ENCODE measurements at regions not wholly inside any gene's neighbourhood (a gene's known extent, or its start where the extent isn't known, plus 50 kb on each side); places are given as distances from the start of the nearest gene placed in this dataset.

DNA sequence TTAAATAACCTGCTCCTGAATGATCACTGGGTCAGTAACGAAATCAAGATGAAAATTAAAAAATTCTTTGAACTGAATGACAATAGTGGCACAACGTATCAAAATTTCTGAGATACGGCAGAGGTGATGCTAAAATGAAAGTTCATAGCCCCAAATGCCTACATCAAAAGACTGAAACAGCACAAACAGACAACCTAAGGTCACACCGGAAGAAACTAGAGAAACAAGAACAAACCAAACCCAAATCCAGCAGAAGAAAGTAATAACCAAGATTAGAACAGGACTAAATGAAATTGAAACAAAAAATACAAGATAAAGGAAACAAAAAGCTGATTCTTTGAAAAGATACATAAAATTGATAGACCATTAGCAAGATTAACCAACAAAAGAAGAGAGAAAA is 324.1 kb downstream of the RBM26 start:
- TF ChIP-seq, protein P1, sequence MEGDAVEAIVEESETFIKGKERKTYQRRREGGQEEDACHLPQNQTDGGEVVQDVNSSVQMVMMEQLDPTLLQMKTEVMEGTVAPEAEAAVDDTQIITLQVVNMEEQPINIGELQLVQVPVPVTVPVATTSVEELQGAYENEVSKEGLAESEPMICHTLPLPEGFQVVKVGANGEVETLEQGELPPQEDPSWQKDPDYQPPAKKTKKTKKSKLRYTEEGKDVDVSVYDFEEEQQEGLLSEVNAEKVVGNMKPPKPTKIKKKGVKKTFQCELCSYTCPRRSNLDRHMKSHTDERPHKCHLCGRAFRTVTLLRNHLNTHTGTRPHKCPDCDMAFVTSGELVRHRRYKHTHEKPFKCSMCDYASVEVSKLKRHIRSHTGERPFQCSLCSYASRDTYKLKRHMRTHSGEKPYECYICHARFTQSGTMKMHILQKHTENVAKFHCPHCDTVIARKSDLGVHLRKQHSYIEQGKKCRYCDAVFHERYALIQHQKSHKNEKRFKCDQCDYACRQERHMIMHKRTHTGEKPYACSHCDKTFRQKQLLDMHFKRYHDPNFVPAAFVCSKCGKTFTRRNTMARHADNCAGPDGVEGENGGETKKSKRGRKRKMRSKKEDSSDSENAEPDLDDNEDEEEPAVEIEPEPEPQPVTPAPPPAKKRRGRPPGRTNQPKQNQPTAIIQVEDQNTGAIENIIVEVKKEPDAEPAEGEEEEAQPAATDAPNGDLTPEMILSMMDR (IDR thresholded peaks at IDR 0.05) = no peak
- TF ChIP-seq SIN3A (IDR thresholded peaks at IDR 0.05; ENCODE audit: borderline replicate concordance, insufficient read depth, low read depth, low read length) (no peak), POLR2AphosphoS5 (IDR thresholded peaks at IDR 0.05; ENCODE audit: low read depth, low read length) (no peak), TCF7L2 (IDR thresholded peaks at IDR 0.05; ENCODE audit: low read depth, low read length) (no peak)
- TF ChIP-seq, protein P2, sequence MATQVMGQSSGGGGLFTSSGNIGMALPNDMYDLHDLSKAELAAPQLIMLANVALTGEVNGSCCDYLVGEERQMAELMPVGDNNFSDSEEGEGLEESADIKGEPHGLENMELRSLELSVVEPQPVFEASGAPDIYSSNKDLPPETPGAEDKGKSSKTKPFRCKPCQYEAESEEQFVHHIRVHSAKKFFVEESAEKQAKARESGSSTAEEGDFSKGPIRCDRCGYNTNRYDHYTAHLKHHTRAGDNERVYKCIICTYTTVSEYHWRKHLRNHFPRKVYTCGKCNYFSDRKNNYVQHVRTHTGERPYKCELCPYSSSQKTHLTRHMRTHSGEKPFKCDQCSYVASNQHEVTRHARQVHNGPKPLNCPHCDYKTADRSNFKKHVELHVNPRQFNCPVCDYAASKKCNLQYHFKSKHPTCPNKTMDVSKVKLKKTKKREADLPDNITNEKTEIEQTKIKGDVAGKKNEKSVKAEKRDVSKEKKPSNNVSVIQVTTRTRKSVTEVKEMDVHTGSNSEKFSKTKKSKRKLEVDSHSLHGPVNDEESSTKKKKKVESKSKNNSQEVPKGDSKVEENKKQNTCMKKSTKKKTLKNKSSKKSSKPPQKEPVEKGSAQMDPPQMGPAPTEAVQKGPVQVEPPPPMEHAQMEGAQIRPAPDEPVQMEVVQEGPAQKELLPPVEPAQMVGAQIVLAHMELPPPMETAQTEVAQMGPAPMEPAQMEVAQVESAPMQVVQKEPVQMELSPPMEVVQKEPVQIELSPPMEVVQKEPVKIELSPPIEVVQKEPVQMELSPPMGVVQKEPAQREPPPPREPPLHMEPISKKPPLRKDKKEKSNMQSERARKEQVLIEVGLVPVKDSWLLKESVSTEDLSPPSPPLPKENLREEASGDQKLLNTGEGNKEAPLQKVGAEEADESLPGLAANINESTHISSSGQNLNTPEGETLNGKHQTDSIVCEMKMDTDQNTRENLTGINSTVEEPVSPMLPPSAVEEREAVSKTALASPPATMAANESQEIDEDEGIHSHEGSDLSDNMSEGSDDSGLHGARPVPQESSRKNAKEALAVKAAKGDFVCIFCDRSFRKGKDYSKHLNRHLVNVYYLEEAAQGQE (IDR thresholded peaks at IDR 0.05; ENCODE audit: insufficient read depth in 1 of 2, low read depth in 2 of 2, low read length in 1 of 2) = no peak

Measured in Panc1 (cell line).